Keratinocyte (primary cell): ENCODE measurements at regions not wholly inside any gene's neighbourhood (a gene's known extent, or its start where the extent isn't known, plus 50 kb on each side); places are given as distances from the start of the nearest gene placed in this dataset.

ENCODE experiments used
- EZH2 ChIP-seq: IDR thresholded peaks from one replicate; pipeline ENCODE4 v1.6.1; 2012; ENCODE audit warnings: inconsistent platforms, mild to moderate bottlenecking, low read length, moderate library complexity
- TF ChIP-seq, protein P1 (sequence below), 3 experiments: IDR thresholded peaks in 1 of 3; conservative IDR thresholded peaks in 1 of 3; optimal IDR thresholded peaks in 1 of 3; 2 replicates in 2 of 3; 3 replicates in 1 of 3; pipeline versions ENCODE3 to v1.5.1; 2011; ENCODE audit warnings: low read length in 3 of 3, mild to moderate bottlenecking in 3 of 3, moderate library complexity in 2 of 3, control low read depth in 1 of 3, inconsistent platforms in 1 of 3; ENCODE audit not compliant: insufficient read depth in 2 of 3; ENCODE audit errors: extremely low read depth in 1 of 3

DNA sequence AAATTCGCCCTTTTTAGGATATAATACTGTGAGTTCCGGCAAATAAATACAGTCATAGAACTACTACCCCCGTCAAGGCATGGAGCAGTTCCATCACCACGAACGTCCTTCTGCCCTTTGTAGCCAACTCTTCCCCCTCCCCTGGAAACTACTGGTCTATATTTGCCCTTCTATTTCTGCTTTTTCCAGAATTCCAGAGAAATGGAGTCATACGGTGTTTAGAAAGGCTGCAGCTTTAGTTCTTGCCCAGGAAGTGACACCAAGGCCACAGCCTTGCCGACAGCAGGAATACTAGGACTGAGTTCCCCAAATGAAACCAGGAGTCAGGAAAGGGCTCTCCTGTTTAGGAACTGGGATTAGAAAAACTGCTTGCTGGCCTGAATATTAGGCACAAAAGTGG lies 291.2 kb downstream of the FAM43A start:
- TF ChIP-seq, protein P1, sequence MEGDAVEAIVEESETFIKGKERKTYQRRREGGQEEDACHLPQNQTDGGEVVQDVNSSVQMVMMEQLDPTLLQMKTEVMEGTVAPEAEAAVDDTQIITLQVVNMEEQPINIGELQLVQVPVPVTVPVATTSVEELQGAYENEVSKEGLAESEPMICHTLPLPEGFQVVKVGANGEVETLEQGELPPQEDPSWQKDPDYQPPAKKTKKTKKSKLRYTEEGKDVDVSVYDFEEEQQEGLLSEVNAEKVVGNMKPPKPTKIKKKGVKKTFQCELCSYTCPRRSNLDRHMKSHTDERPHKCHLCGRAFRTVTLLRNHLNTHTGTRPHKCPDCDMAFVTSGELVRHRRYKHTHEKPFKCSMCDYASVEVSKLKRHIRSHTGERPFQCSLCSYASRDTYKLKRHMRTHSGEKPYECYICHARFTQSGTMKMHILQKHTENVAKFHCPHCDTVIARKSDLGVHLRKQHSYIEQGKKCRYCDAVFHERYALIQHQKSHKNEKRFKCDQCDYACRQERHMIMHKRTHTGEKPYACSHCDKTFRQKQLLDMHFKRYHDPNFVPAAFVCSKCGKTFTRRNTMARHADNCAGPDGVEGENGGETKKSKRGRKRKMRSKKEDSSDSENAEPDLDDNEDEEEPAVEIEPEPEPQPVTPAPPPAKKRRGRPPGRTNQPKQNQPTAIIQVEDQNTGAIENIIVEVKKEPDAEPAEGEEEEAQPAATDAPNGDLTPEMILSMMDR (optimal IDR thresholded peaks at IDR 0.05 in 1 of 3, IDR thresholded peaks at IDR 0.05 in 1 of 3, conservative IDR thresholded peaks at IDR 0.05 in 1 of 3; ENCODE audit: extremely low read depth in 1 of 3, insufficient read depth in 2 of 3, low read length in 3 of 3) = no peak
- no peak for TF ChIP-seq EZH2
